Kidney epithelial cell (primary cell): ENCODE measurements at regions not wholly inside any gene's neighbourhood (a gene's known extent, or its start where the extent isn't known, plus 50 kb on each side); places are given as distances from the start of the nearest gene placed in this dataset.
"Not testable (repeated sequence)": the region's sequence is repeated elsewhere in the genome, so short reads cannot be mapped to it uniquely, and the experiment has no call there.

ENCODE experiments used
- DNase-seq: peaks from one replicate; pipeline ENCODE4 v3.0.0-alpha.2; 2010; ENCODE audit warnings: low read depth
- H3K27me3 ChIP-seq: 2 replicates; pipeline ENCODE4 v1.6.0; 2011; ENCODE audit warnings: low read length; ENCODE audit not compliant: control insufficient read depth, insufficient read depth
- H3K36me3 ChIP-seq: 2 replicates; pipeline ENCODE4 v1.5.1; 2011; ENCODE audit warnings: low read length; ENCODE audit not compliant: control insufficient read depth, insufficient read depth
- H3K4me3 ChIP-seq: 2 replicates; pipeline ENCODE4 v1.5.1; 2011; ENCODE audit warnings: low read depth, mild to moderate bottlenecking, control low read depth, low read length
- TF ChIP-seq, protein P1 (sequence below): IDR thresholded peaks from 2 replicates; pipeline ENCODE4 v1.5.1; 2011; ENCODE audit warnings: mild to moderate bottlenecking, moderate library complexity, low read length, control low read depth, inconsistent platforms; ENCODE audit not compliant: insufficient read depth, poor library complexity, severe bottlenecking

DNA sequence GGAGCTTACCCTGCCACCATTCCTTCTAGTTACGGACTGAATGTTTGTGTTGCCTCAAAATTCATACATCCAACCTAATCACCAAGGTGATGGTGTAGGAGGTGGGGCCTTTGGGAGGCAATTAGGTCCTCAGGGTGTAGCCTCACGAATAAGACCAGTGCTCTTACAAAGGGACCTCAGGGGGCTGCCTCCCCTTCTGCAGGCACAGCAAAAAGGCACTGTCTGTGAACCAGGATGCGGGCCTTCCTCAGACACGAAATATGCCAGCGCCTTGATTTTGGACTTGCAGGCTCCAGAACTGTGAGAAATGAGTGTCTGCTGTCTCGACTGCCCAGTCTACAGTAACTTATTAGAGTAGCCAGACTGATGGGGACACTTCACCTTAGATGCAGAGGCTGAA lies 150.4 kb upstream of the HDAC4 start:
- Histone ChIP-seq H3K36me3 (no peaks in the 10 kb centered on the region), H3K4me3 (no peak overlapping the region), H3K27me3 (no peaks in the 10 kb centered on the region)
- TF ChIP-seq, protein P1, sequence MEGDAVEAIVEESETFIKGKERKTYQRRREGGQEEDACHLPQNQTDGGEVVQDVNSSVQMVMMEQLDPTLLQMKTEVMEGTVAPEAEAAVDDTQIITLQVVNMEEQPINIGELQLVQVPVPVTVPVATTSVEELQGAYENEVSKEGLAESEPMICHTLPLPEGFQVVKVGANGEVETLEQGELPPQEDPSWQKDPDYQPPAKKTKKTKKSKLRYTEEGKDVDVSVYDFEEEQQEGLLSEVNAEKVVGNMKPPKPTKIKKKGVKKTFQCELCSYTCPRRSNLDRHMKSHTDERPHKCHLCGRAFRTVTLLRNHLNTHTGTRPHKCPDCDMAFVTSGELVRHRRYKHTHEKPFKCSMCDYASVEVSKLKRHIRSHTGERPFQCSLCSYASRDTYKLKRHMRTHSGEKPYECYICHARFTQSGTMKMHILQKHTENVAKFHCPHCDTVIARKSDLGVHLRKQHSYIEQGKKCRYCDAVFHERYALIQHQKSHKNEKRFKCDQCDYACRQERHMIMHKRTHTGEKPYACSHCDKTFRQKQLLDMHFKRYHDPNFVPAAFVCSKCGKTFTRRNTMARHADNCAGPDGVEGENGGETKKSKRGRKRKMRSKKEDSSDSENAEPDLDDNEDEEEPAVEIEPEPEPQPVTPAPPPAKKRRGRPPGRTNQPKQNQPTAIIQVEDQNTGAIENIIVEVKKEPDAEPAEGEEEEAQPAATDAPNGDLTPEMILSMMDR = no peak
- DNase-seq = no peak

DNA sequence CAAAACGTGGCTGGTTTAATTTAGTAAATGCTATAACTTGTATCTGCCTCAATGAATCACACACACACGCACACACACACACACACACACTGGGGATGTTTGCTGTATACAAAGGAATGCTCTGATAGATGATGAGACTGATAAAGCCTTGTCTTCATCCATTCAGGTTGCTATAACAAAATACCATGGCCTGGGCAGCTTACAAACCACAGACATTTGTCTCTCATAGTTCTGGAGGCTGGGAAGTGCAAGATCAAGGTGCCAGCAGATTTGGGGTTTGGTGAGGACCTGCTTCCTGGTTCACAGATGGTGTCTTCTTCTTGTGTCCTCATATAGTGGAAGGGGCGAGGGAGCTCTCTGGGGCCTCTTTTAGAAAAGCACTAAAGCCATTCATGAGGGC lies 149.5 kb upstream of the HDAC4 start:
- TF ChIP-seq, protein P1 = no peak
- no peaks in the 10 kb centered on the region for H3K36me3 ChIP-seq
- no peaks in the 10 kb centered on the region for H3K27me3 ChIP-seq
- H3K4me3 ChIP-seq = no peak overlapping the region
- no peak for DNase-seq

DNA sequence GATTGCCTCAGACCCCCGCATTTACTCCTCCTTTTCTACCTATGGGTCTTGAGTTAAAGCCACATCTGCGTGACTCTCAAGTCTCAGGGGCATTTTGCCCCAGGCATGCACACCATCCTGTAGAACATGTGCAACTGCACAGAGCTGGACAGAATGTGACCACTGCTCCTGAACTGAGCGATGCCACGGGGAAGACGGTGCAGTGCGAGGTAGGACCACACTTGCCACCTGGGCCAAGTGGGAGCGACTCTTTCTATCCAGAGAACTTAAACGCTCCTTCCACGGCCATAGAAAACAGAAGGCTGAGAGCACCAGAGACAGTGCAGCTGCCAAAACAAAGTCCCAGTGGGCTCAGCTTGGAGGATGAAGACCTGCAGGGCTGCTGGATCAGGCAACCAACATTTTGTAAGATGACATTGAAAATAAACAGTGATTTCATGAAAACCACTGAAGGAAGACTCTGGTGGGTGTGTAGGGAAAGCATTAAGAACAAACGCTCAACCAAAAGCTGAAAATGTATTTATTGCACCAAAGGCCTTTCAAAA lies 149.0 kb upstream of the HDAC4 start:
- Histone ChIP-seq H3K36me3 (no peaks in the 10 kb centered on the region), H3K27me3 (no peaks in the 10 kb centered on the region), H3K4me3 (no peak overlapping the region)
- DNase-seq = no peak
- TF ChIP-seq, protein P1 = no peak

DNA sequence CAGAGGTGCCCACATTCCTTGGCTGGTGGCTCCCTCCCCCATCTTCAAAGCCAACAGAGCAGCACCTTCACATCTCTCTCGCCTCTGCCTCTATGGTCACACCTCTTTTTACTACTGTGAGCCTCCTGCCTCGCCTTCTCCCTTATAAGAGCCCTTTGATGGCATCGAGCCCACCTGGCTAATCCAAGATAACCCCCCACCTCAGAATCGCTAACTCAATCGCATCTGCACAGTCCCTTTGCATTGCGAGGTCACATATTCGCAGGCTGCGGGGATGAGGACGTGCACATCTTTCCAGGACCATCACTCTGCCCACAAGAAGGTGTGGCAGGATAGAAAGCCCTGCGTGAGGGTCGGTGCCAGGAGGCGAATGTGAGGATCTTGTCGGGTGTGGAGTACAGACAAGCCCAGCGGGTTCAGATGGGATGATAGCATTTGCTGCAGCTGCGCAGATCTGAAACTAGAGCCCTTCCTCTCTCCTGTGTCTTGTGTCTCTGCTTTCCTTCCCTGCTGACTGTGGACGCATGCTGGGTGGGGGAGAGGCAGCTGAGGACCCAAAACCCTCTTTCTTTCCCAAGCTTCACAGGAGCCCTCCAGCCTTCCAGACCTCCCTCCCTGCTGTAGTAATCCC lies 148.3 kb upstream of the HDAC4 start:
- H3K27me3 ChIP-seq = no peaks in the 10 kb centered on the region
- DNase-seq = no peak

DNA sequence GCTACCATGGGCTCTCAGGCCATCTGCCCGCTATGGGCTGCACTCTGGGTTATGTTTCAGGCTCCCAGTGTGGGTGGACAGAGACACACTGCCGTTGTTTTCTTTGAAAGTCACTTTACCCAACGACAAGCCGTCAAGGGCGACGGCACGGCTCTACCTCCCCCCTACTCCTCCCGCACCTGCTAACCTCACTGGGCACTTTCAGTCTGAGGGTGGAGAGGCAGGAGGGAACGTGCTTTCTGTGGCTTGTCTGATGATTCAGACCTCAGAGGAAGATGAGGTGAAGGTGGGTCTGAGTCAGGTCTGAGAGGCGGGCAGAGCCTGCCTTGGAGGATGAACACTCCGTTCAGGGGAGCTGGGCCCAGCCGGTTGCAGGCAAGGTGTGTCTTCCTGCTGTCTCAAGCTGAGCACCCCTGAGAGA lies 147.6 kb upstream of the HDAC4 start:
- no peak overlapping the region for H3K4me3 ChIP-seq
- TF ChIP-seq, protein P1 = no peak
- H3K36me3 ChIP-seq = no peaks in the 10 kb centered on the region
- DNase-seq = no peak
- no peaks in the 10 kb centered on the region for H3K27me3 ChIP-seq

More for the DNA sequence above, 148.3 kb upstream of the HDAC4 start:
- no peak overlapping the region for H3K4me3 ChIP-seq
- no peaks in the 10 kb centered on the region for H3K36me3 ChIP-seq
- TF ChIP-seq, protein P1 = no peak

DNA sequence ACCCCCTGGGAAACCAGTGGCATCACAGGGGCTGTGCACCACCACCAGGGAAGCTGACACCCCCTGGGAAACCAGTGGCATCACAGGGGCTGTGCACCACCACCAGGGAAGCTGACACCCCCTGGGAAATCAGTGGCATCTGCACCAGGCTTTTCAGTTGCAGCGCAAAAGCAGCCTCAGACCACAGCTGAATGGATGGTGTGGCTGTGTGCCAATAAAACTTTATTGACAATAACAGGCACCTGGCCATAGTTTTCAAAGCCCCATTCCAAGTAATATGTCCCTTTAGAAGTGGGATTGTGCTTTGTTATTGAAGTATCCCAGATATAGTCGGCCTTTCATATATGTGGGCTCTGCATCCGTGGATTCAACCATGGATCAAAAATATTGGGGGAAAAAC lies 146.3 kb upstream of the HDAC4 start:
- not testable (repeated sequence) for H3K36me3 ChIP-seq, H3K4me3 ChIP-seq, H3K27me3 ChIP-seq, DNase-seq
